Neutrophil (primary cell): ENCODE measurements at regions not wholly inside any gene's neighbourhood (a gene's known extent, or its start where the extent isn't known, plus 50 kb on each side); places are given as distances from the start of the nearest gene placed in this dataset.
"Not testable (repeated sequence)": the region's sequence is repeated elsewhere in the genome, so short reads cannot be mapped to it uniquely, and the experiment has no call there.

Experiments used
- H3K27ac ChIP-seq: fragments of 200-600 bp; sonication (generic); 2 replicates; pipeline ENCODE4 v1.5.1; 2016; ENCODE audit warnings: mild to moderate bottlenecking, moderate library complexity
- H3K27me3 ChIP-seq: fragments of 200-600 bp; sonication (generic); 2 replicates; pipeline ENCODE4 v1.6.0; 2016; ENCODE audit warnings: mild to moderate bottlenecking
- H3K36me3 ChIP-seq: fragments of 200-600 bp; sonication (generic); 2 replicates; pipeline ENCODE4 v1.5.1; 2017
- H3K4me1 ChIP-seq, 2 experiments: fragments of 200-600 bp in 1 of 2; sonication (generic) in 1 of 2; 1 replicate in 1 of 2; 2 replicates in 1 of 2; pipeline versions ENCODE4 v1.5.1 to v1.6.1; 2013 to 2016; ENCODE audit warnings: low read depth in 1 of 2, low read length in 1 of 2, mild to moderate bottlenecking in 1 of 2, moderate library complexity in 1 of 2; ENCODE audit not compliant: control insufficient read depth in 1 of 2, insufficient read depth in 1 of 2
- H3K4me3 ChIP-seq, 2 experiments: fragments of 200-600 bp in 1 of 2; sonication (generic) in 1 of 2; 1 replicate in 1 of 2; 2 replicates in 1 of 2; pipeline ENCODE4 v1.5.1; 2013 to 2016; ENCODE audit warnings: low read depth in 1 of 2, low read length in 1 of 2, mild to moderate bottlenecking in 1 of 2, moderate library complexity in 1 of 2
- H3K9me3 ChIP-seq: fragments of 200-600 bp; sonication (generic); 2 replicates; pipeline ENCODE4 v1.5.1; 2016
- TF ChIP-seq, protein P1 (sequence below): fragments of 200-600 bp; sonication (generic); IDR thresholded peaks from 2 replicates; pipeline ENCODE4 v1.5.1; 2016; ENCODE audit warnings: antibody characterized with exemption

DNA sequence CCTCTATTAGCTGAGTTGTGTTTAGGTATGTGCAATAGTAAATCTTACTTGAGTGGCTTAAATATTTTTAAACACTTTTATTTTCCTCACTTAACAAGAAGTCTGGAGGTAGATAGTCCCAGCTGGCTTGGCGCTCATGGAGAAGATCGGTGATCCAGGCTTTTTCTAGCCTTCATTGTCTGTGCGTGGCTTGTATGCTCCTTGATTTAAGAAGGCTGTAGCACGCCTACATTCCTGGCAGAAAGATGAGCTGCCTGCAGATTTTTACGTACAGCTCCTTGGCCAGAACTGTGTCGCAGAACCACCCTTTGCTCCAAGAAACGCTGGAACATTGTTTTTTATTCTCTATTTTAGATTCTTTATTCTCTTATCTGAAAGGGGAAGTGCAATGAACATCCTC is 284.1 kb downstream of the KIF20B start:
- H3K9me3 ChIP-seq: no peaks in the 10 kb centered on the region
- TF ChIP-seq, protein P1, sequence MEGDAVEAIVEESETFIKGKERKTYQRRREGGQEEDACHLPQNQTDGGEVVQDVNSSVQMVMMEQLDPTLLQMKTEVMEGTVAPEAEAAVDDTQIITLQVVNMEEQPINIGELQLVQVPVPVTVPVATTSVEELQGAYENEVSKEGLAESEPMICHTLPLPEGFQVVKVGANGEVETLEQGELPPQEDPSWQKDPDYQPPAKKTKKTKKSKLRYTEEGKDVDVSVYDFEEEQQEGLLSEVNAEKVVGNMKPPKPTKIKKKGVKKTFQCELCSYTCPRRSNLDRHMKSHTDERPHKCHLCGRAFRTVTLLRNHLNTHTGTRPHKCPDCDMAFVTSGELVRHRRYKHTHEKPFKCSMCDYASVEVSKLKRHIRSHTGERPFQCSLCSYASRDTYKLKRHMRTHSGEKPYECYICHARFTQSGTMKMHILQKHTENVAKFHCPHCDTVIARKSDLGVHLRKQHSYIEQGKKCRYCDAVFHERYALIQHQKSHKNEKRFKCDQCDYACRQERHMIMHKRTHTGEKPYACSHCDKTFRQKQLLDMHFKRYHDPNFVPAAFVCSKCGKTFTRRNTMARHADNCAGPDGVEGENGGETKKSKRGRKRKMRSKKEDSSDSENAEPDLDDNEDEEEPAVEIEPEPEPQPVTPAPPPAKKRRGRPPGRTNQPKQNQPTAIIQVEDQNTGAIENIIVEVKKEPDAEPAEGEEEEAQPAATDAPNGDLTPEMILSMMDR: no peak
- H3K27ac ChIP-seq: no peak overlapping the region
- H3K27me3 ChIP-seq: no peaks in the 10 kb centered on the region
- H3K36me3 ChIP-seq: no peaks in the 10 kb centered on the region
- H3K4me1 ChIP-seq: no peaks in the 10 kb centered on the region
- H3K4me3 ChIP-seq: no peak overlapping the region

DNA sequence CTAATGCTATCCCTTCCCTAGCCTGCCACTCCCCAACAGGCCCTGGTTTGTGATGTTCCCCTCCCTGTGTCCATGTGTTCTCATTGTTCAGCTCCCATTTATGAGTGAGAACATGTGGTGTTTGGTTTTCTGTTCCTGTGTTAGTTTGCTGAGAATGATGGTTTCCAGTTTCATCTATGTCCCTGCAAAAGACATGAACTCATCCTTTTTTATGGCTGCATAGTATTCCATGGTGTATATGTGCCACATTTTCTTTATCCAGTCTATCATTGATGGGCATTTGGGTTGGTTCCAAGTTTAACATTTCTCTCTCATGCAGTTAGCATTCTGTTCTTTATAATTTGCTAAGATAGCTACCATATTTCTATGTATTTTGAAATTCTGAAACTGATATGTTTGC is 287.0 kb downstream of the KIF20B start:
- H3K4me3 ChIP-seq, H3K4me1 ChIP-seq, H3K27me3 ChIP-seq, H3K27ac ChIP-seq, H3K36me3 ChIP-seq, H3K9me3 ChIP-seq: not testable (repeated sequence)

DNA sequence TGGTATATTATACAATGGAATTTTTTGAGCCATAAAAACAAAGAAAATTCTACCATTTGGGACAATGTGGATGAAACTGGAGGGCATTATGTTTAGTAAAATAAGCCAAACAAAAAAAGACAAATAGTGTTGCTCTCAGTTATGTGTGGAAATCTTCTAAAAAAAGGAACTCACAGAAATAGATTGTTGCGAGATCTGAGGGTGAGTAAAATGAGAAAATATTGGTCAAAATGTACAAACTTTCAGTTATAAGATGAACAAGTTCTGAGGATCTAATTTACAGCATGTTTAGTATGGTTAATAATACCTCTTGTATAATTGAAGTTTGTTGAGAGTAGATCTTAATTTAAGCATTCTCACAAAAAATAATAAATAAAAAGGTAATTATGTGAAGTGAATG is 291.2 kb downstream of the KIF20B start:
- Histone ChIP-seq H3K36me3 (no peaks in the 10 kb centered on the region), H3K27ac (no peak overlapping the region), H3K9me3 (no peaks in the 10 kb centered on the region), H3K4me1 (no peaks in the 10 kb centered on the region), H3K4me3 (no peak overlapping the region), H3K27me3 (no peaks in the 10 kb centered on the region)
- TF ChIP-seq, protein P1: no peak

DNA sequence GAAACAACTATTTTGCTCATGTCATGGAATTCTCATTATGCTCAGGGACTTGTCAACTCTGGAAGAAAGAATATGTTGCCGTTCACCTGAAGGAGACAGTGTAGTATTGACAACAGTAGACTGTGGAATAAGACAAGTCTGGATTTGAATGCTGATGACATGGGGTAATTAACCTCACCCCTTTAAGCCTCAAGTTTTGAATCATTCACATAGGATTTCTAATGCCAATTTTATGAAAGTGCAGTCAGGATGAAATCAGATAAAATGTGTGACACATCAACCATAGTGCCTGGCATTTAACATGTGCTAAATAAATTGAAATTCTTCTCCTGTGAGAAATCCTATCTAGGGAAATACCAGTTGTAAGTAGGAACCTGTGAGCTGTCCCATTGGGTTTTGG is 305.8 kb downstream of the KIF20B start:
- TF ChIP-seq, protein P1: no peak
- H3K27me3 ChIP-seq: no peaks in the 10 kb centered on the region
- H3K36me3 ChIP-seq: no peaks in the 10 kb centered on the region
- H3K27ac ChIP-seq: no peak overlapping the region
- no peak overlapping the region for H3K4me3 ChIP-seq
- H3K9me3 ChIP-seq: no peaks in the 10 kb centered on the region
- H3K4me1 ChIP-seq: no peaks in the 10 kb centered on the region

DNA sequence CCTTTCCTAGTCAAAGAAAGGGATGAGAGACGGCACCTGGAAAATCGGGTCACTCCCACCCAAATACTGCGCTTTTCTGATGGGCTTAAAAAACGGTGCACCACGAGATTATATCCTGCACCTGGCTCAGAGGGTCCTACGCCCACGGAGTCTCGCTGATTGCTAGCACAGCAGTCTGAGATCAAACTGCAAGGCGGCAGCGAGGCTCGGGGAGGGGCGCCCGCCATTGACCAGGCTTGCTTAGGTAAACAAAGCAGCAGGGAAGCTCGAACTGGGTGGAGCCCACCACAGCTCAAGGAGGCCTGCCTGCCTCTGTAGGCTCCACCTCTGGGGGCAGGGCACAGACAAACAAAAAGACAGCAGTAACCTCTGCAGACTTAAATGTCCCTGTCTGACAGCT is 309.9 kb downstream of the KIF20B start:
- not testable (repeated sequence) for H3K4me3 ChIP-seq, H3K36me3 ChIP-seq, H3K27me3 ChIP-seq, H3K27ac ChIP-seq, H3K9me3 ChIP-seq, H3K4me1 ChIP-seq

DNA sequence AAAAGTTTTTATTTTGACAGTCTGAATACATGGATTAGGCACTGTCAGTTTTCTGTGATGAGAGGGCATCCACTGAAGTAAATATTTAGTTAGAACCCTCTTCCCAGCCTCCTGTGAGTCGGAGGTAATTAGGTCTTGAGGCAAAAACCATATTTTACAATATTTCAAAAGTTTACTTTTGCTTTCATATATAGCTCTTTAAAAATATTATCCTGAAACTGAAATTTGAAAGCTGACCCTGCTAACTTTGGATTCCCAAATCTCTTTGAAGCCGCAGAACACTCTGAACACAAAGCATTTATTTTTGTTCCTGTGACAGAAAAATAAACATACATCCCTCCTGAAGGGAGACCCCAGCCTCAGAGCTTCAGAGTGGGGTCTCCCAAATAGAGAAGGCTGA is 317.4 kb downstream of the KIF20B start:
- no peaks in the 10 kb centered on the region for H3K9me3 ChIP-seq
- TF ChIP-seq, protein P1: no peak
- H3K27ac ChIP-seq: no peak overlapping the region
- H3K27me3 ChIP-seq: no peaks in the 10 kb centered on the region
- no peaks in the 10 kb centered on the region for H3K36me3 ChIP-seq
- H3K4me1 ChIP-seq: no peaks in the 10 kb centered on the region
- no peak overlapping the region for H3K4me3 ChIP-seq

DNA sequence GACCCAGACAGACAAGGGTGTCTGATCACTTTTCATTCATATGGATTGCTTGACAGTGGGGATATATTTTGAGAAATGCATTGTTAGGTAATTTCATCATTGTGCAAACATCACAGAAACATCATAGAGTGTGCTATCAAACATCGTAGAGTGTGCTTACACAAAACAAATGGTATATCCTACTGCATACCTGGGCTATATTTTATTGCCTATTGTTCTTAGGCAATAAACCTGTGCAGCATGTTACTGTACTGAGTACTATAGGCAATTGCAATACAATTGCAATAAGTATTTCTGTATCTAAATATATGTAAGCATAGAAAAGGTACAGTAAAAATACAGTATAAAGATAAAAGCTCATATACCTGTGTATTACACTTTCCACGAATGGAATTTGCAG is 319.1 kb downstream of the KIF20B start:
- H3K27ac ChIP-seq: no peak overlapping the region
- H3K4me1 ChIP-seq: no peaks in the 10 kb centered on the region
- no peak overlapping the region for H3K4me3 ChIP-seq
- no peaks in the 10 kb centered on the region for H3K27me3 ChIP-seq
- H3K9me3 ChIP-seq: no peaks in the 10 kb centered on the region
- no peaks in the 10 kb centered on the region for H3K36me3 ChIP-seq
- TF ChIP-seq, protein P1: no peak
